A204.1 (cell line): ENCODE measurements at regions not wholly inside any gene's neighbourhood (a gene's known extent, or its start where the extent isn't known, plus 50 kb on each side); places are given as distances from the start of the nearest gene placed in this dataset.
"Not testable (repeated sequence)": the region's sequence is repeated elsewhere in the genome, so short reads cannot be mapped to it uniquely, and the experiment has no call there.

Source experiments
- FAIRE-seq: peaks from 2 replicates; lab custom pipeline; 2012; peaks lifted over from hg19 to GRCh38; lab: Jason Lieb, UNC

DNA sequence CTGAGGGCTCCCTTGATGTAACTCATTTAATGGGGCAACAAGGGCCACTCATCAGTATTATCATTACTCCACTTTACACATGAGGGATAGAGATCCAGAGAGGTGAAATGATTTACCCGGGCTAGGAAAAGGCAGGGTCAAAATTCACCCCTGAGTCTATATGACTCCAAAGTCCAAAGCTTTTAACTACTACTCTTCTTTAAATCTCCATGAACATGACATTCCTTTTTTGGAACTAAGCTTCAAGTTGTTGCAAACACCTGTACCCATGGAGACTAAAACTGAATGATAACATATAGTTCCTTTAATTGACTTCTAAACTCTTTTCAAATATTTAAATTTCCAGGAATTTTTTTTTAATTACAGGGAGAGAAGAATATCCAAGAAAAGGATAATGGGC is 292.9 kb upstream of the GADL1 start:
- FAIRE-seq = no peak

DNA sequence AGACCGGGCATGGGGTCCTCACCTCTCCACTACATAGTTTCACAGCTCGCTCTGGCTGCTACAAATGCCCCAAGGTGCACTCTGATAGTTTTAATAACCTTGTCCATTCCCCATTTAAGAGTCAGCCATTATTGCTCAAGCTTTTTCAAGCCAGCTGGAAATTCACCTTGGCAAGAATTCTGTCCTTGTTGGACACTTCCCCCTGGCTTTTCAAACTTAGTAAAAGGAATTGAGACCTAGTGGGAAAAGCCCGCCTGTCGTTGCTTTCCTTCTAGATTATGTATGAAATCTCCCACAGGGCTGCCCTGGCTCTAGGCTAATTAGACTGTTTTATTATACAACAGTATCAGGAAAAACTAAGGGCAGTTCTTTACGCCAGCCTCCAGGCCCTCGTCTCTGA is 293.7 kb upstream of the GADL1 start:
- FAIRE-seq = no peak

DNA sequence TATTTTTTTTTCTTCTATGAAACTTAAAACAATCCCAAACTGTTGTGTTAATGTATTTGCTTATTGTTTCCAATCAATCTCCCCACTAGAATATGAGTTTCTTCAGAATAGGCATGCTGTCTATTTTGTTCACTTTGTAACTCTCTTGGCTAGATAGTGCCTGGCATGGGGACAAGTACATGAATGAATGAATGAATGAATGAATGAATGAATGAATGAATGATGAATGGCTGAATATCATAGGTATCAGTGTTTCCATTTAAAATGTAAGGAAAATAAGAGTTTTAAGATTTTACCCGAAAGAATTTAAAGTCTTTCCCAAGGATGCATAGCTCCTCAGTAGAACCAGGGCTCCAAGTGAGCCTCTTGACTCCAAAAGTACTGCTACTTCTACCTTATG is 294.9 kb upstream of the GADL1 start:
- no peak for FAIRE-seq

DNA sequence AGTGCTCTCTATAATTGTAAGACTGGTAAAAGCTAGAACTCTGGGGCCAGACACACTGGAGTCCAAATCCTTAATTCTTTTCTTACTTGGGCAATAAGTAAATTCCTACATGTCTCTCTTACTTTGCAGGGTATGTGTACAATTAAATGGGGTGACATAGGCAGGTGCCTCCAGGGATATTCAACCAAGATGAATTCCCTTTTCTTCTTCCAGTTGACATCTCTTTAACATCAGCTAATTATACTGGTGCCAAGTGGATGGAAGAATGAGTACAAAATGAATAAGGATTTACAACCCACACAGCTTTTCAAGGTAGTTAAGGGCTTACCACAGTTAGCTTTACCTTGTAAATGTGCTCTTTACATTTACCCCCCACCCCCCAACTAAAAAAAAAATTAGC is 295.5 kb upstream of the GADL1 start:
- FAIRE-seq = no peak

DNA sequence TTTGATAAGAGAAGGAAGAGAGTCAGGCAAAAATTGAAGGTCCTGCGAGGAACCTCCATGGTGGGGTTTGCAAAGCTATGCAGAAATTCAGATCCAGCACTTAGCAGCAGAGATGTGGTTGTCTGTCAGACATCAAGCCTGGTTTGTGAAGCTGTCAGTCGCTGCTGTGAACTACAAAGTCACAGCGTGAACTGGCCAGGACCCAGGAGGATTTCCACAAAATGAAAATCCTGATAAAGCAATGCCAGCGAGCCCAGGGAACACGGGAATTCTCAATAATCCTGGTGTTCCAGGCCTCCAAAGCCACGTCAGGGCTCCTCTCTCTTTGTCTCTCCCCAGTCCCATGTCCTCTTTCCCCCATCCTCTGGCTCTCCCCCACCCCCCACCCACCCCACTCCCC is 296.9 kb upstream of the GADL1 start:
- no peak for FAIRE-seq

DNA sequence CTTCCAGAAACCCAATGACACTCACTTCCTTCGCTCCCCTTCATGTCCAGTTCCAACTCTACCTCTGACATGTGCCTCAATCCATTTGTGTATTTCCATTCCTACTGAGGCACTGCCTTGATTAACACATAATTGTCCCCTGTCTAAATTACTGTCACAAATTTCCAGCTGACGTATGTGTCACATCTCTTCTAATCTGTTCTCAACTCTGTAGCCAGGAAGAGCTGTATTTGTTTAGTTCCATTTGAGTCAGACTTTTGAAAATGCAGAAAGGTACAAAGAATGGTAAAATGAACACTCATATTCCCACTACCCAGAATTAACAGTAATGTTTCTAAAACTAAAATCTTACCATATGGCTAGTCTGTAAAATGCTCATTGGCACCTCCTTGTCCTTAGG is 299.0 kb upstream of the GADL1 start:
- no peak for FAIRE-seq

DNA sequence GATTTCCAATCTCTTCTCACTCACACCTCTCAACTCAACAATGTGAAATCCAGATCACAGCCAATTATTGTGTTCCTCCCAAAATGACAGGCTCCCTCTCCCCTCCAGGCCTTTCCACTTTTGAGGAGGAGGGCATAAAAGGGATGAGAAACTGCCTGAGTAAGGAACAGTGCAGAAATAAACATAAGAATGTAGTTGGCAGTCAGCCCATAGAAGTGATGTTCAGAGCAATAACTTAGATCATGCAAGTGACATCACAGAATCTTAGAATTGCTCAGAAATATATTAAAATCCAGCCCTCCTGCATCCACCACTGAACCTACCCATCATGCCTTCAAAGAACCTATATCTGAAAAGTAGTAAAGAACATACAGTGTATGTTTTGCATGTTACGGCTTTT is 299.4 kb upstream of the GADL1 start:
- FAIRE-seq = no peak

DNA sequence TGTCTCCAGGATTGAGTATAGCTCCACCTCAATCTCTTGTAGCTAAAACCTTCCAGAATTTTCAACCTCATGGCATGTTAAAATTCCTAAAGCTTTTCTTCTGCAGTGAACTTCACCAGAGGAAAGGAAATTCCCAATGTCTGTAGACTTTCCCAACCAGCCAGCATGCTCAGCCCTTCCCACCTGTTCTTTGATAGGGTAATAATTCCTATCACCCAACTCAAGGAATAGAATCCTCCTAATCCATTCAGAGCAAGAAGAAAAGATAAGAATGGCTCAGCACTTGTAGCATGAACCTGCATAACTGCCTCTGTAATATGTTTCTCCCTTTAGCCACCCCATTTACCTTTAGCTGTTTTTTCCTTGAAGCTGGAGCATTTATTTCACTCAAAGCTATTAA is 301.8 kb upstream of the GADL1 start:
- no peak for FAIRE-seq

DNA sequence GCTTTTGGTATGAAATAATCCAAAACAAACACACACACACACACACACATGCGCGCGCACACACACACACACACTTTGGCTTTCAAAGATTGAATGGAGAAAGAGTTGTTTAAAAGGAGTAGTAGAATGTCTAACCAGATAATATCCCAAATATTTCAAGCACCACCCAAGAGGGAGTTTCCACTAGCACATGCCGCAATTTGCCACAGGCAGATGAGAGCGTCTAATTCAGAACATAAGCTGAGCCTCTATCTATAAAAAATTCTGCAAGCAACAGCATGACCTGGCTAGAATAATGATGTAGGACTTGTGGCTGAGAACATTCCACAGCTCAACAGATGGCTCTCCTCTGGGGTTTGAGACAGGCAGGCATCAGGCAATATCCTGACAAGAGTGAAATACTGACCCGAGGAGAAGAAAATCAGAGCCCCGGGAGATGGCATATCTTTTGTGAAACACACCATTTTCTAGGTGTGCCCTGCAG is 302.5 kb upstream of the GADL1 start:
- no peak for FAIRE-seq

DNA sequence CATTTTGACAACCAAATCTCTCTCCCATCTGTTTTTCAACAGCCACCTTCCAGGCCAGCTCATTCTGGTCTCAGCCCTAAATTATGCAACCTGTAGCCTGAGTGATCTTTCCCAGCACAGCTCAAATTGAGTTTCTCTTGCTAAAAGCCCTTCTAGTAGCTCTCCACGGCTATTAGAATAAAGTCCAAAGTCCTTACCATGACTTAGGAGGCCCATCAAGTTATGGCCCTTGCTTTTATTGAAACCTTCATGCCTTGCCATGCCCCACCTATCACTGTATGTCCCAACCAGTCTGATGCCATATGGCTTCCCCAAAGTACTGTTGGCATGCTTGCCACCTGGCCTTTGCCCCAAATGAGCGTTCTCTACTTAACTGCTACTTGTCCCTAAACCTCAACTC is 303.5 kb upstream of the GADL1 start:
- no peak for FAIRE-seq

DNA sequence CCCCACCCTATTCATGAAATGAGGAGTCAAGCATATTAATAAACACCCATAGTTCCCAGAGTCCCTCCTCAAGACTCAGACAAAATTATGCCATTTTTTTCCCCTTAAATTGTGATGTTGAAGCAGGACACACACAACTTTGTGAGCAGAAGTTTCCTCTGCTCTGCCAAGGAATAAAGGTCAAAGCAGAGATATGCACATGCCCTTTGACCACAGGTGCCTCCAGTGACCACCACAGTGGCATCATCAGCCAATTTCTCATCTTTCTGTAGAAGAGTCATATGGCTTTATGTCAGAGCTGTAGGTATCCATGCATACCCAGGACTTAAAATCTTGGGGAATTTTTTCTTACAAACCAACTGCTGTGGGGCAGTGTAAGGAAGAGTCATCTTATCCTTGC is 304.4 kb upstream of the GADL1 start:
- FAIRE-seq = no peak

DNA sequence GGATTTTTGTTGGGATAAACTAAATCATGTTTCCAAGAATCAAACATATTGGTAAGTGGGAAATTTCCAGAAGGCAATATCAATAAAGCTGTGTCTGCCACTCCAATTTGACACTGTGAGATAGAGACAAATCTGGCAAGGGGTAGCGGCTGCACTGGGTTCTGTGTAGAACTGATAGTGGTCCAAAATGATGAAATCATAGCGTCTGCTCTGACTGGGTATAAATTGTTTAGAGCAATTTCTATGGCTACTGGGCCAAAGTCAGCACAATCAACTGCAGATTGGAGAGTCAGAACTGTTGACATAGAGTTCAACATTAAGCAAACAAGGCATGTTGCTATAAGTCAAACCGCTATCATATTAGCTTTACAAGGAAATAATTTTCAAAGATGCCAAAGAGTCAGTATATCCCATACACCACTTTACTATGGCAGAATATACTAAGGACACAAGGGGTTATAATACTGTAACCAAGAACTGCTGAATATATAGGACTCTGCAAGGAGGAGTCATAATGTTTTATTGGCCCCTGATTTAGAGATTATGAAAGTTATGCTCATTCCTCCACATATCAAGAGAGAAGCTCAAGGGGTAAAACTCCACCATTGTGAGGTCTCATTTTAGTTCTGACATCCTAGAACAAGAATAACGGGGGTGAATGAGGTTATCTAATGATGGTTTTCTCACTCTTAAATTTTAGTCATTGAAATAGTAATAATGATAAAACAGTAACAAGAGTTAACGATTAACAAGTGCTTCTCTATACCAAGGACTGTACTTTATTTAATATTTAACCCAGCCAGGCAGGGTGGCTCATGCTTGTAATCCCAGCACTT is 309.7 kb upstream of the GADL1 start:
- no peak for FAIRE-seq

DNA sequence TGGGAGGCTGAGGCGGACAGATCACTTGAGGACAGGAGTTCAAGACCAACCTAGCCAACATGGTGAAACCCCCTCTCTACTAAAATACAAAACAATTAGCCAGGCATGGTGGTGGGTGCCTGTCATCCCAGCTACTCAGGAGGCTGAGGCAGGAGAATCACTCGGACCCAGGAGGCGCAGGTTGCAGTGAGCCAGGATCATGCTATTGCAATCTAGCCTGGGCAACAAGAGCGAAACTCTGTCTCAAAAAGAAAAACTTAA is 310.3 kb upstream of the GADL1 start:
- FAIRE-seq = not testable (repeated sequence)

DNA sequence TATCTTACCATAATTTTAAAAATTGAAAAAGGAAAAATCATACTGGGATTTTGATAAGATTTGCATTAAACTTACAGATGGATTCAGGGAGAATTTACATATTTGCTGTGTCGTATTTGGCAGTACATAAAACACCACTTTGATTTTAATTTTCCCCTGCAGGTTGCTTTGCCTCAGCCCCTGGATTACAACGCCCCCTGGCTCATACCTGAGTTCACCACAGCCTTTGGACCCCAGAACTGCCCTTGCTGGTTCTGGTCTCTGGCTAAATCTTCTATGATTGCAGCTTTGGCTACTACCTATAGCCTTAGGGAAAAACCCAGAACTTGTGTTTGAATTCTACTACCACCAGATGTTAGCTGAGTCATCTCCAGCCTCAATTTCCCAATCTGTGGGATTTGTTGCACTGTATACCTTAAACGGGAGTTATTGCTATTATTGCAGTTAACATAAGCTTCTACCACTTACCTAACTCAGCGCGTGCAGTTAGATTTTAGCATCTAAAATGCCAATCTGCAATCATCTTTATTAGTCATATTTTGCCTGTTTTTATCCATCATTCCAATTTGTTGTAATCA is 315.7 kb upstream of the GADL1 start:
- no peak for FAIRE-seq

DNA sequence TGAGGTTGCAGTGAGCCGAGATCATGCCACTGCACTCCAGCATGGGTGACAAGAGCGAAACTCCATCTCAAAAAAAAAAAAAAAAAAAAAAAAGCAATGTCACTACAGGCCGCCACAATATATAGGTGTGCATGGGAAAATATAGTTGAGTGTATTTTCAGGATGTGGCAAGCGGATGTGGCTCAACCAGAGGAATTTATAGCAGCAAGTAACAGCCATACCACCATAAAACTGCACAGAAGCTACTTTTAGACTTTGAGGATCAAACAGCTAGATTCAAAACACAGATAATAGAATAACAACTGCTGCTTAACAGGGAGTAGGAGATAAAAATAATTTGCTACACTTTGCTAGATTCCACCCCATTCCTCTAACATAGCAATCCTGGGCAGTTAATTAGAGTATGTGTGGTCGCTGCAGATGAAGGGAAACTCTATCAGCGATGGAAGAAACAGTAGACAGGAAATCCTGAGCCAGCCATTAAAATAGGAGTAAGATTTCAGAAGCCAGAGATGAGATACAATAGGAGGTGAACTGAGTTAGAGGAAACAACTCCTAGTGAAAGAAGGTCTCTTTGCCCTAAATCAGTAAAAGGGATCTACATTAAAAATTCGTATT is 318.7 kb upstream of the STT3B start:
- no peak for FAIRE-seq

DNA sequence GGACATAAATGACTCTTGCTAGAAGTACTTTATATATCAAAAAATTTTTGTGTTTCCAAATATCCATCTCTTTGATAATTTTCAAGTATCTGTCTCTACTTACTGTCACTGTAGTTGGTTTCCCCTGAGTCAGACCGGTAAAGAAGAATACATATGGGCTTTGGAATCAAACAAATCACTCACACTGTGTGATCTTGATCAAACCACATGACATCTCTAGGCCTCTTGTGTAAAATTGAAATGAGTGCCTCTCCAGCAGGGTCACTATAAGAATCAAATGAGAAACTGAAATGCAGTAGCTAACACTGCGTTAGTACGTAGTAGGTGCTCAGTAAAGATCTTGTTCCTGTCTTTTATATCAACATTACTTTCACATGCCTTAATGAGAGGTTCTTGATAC is 314.6 kb upstream of the STT3B start:
- FAIRE-seq = no peak

DNA sequence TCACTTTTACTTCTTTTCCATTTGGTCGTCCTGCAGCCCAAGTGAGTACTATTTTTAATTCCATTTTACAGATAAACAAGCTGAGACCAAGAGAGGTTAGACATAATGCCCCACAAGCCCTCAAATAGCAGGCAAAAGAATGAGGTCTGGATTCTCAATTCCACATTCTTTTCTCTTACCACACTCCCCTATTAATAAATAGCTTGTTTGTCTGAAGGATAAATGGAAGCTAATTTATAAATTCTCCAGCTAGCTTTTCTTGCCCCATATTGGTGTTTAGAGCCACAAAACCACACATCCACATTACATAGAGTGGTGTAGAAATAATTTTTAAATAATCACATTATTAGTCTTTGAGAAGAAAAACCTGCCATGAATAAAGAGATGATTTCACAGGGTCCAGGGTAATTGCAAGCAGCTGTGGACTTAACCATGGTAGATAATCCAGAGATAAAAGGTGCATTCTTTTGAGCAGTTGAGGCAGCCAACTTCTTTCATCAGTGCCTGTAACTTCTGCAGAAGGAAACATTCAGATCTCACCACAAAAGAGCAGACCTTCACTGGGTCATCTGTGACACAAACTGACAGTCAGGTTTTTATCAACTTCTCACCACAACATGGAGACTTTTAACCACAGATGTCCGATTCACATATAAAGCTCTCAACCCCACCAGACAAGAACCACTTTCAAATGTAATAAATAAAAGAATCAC is 313.4 kb upstream of the STT3B start:
- FAIRE-seq = no peak

DNA sequence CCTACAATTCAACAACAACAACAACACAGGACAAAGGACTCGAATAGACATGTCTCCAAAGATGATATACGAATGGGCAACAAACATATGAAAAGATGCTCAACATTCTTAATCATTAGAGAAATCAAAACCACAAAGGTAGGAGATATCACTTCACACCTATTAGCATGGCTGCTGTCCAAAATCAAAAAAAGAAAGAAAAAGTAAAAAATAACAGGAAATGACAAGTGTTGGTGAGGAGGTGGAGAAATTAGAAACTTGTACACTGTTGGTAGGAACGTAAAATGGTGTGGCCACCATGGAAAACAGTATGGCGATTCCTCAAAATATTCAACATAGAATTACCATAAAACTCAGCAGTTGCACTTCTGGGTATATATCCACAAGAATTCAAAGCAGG is 312.3 kb upstream of the STT3B start:
- FAIRE-seq = no peak

DNA sequence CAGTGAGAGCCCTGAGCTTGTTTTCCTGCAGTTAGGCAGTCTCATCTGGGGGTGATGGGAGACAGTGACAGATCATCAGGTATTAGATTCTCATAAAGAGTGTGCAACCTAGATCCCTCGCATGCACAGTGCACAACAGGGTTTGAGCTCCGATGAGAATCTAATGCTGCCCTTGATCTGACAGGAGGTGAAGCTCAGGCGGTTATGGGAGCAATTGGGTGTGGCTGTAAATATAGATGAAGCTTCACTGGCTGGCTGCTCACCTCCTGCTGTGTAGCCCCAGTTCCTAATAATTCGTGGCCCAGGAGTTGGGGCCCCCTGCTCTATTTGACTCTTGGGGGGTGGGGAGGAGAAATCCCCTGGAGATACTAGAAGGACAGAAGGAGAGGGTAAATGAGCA is 309.4 kb upstream of the STT3B start:
- no peak for FAIRE-seq

DNA sequence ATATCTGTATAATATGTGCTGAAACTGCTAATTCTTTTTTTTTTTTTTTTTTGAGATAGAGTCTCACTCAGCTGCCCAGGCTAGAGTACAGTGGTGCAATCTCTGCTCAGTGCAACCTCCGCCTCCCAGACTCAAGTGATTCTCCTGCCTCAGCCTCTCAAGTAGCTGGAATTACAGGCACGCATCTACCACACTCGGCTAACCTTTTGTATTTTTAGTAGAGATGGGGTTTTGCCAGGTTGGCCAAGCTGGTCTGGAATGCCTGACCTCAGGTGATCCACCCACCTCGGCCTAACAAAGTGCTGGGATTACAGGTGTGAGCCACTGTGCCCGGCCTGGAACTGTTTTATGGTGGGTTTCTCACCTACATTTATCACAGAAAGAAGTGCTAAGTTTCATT is 307.8 kb upstream of the STT3B start:
- no peak for FAIRE-seq

DNA sequence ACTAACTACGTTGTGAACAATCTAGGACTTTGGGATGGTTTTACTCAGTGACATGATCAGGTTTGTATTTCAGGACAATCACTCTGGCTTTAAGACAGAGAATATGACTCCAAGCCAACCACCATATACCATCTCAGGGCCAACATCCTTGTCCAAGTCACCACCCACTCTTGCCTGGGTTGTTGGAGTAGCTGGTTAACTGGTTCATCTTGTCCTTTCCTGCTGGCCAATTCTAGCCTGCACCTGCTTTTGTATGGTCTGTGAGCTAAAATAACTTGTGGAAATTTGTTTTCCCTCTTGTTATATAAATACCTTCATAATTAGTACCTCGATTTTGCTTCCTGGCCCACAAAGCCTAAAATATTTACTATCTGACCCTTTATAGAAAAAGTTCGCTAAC is 306.8 kb upstream of the STT3B start:
- FAIRE-seq = no peak

DNA sequence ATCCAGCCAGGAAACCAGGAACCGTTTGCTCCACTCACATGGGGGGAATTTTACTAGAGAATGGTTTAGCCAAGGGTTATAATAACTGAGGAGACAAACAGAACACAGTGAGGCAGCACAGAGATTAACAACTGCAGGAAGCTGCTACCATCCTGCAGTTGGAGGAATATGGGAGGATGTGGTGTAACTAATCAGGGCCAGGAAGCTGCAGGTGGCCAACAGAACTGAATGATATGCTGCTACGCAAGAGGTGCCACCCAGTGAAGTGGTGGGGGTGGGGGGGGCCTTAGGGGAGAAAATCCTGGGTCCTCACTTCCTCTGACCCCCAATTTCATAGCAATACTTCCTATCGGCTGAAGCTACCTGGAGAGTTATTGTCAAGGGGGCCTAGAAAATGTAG is 306.4 kb upstream of the STT3B start:
- no peak for FAIRE-seq

DNA sequence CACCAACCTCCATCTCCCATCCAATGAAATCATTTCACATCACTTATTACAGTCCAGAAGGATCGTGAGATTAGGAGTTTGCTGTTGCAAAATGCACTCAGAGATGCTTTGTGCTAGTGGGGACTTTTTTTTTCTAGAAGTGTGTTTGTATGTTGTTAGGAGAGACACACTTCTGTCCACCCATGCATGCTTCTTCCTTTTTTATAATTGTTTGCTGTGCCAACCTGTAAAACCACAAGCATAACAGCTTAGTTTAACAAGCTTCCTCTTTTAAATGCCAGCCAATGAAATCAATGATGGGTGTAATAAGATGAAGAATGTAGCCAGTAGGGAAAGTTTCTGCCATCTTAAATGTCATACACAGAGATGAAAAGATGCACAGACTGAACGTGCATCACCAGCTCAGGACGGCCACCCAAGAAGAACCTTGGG is 305.6 kb upstream of the STT3B start:
- FAIRE-seq = no peak
